Activated CD4-positive, alpha-beta T cell treated with anti-CD3 and anti-CD28 coated beads for 36 hours (primary cell): ENCODE measurements at regions not wholly inside any gene's neighbourhood (a gene's known extent, or its start where the extent isn't known, plus 50 kb on each side); places are given as distances from the start of the nearest gene placed in this dataset.
A peak's percentile ranks its signal among the peaks of the same experiment; 100 is the strongest.
"Not testable (repeated sequence)": the region's sequence is repeated elsewhere in the genome, so short reads cannot be mapped to it uniquely, and the experiment has no call there.

Experiments used
- ATAC-seq: fragments of 200-7000 bp; cut with Tn5 transposase; one replicate; pipeline ENCODE4 v1.10.0; 2021; ENCODE audit warnings: mild to moderate bottlenecking, moderate library complexity
- CTCF ChIA-PET: fragments of 350-600 bp; sonication (Branson Sonifier 250); formaldehyde crosslinking; loops from one replicate; lab custom pipeline; 2021; ENCODE audit warnings: antibody characterized with exemption; lab: Charles Lee
- POLR2A ChIA-PET: fragments of 350-600 bp; sonication (Branson Sonifier 250); formaldehyde crosslinking; loops from one replicate; lab custom pipeline; 2021; ENCODE audit warnings: antibody characterized with exemption, inconsistent platforms; lab: Charles Lee
- DNase-seq: peaks from one replicate; pipeline ENCODE4 v3.0.0-alpha.2; 2020
- H3K27ac Mint-ChIP-seq: one replicate; pipeline ENCODE4 v1.8.0; 2021; ENCODE audit warnings: mixed read lengths
- H3K27me3 Mint-ChIP-seq: one replicate; pipeline ENCODE4 v1.8.0; 2021; ENCODE audit warnings: mixed read lengths
- H3K36me3 Mint-ChIP-seq: one replicate; pipeline ENCODE4 v1.8.0; 2021; ENCODE audit warnings: low read depth, mixed read lengths
- H3K4me1 Mint-ChIP-seq: one replicate; pipeline ENCODE4 v1.8.0; 2021; ENCODE audit warnings: mixed read lengths
- H3K4me3 Mint-ChIP-seq: one replicate; pipeline ENCODE4 v1.8.0; 2021; ENCODE audit warnings: mild to moderate bottlenecking, moderate library complexity, mixed read lengths
- H3K9me3 Mint-ChIP-seq: one replicate; pipeline ENCODE4 v1.8.0; 2021; ENCODE audit warnings: low read depth, mixed read lengths
- intact Hi-C, 2 experiments: fragments of 100-400 bp; cut with DNase I in 1 of 2; cut with micrococcal nuclease in 1 of 2; formaldehyde crosslinking; loops; one replicate each; pipeline versions ENCODE4 v1.14.2 to v1.15.1; 2022 to 2024; cut with DNase I, micrococcal nuclease

GRCh38 chr4:20085156-20085555 lies 166.5 kb upstream of the SLIT2 start:
- intact Hi-C loops, result no loop called here
- ChIA-PET POLR2A (no interaction called here), CTCF (no interaction called here)
- H3K4me1 Mint-ChIP-seq, result no peaks in the 10 kb centered on the region
- H3K9me3 Mint-ChIP-seq, result no peaks in the 10 kb centered on the region
- peak; percentile 58 for ATAC-seq
- H3K27ac Mint-ChIP-seq, result no peak overlapping the region
- no peaks in the 10 kb centered on the region for H3K36me3 Mint-ChIP-seq
- no peak for DNase-seq
- no peaks in the 10 kb centered on the region for H3K27me3 Mint-ChIP-seq
- no peak overlapping the region for H3K4me3 Mint-ChIP-seq

GRCh38 chr4:20084488-20084887 lies 167.2 kb upstream of the SLIT2 start:
- H3K27me3 Mint-ChIP-seq, result no peaks in the 10 kb centered on the region
- intact Hi-C loops, result no loop called here
- H3K9me3 Mint-ChIP-seq, result no peaks in the 10 kb centered on the region
- POLR2A ChIA-PET, result no interaction called here
- ATAC-seq (peak; percentile 65), DNase-seq (peak; percentile 14)
- CTCF ChIA-PET, result no interaction called here
- no peak overlapping the region for H3K4me3 Mint-ChIP-seq
- H3K36me3 Mint-ChIP-seq, result no peaks in the 10 kb centered on the region
- H3K27ac Mint-ChIP-seq, result no peak overlapping the region
- no peaks in the 10 kb centered on the region for H3K4me1 Mint-ChIP-seq

- ChIA-PET POLR2A (no interaction called here), CTCF (no interaction called here)
- no peak for DNase-seq
- no peaks in the 10 kb centered on the region for H3K9me3 Mint-ChIP-seq
- H3K4me3 Mint-ChIP-seq, result no peak overlapping the region
- no peak overlapping the region for H3K27ac Mint-ChIP-seq
- ATAC-seq, result no peak
- no peaks in the 10 kb centered on the region for H3K27me3 Mint-ChIP-seq
- H3K4me1 Mint-ChIP-seq, result no peaks in the 10 kb centered on the region
- no peaks in the 10 kb centered on the region for H3K36me3 Mint-ChIP-seq
- intact Hi-C loops, result no loop called here
Observed at GRCh38 chr4:20078644-20079043, 173.1 kb upstream of the SLIT2 start.

- intact Hi-C loops, result no loop called here
- Mint-ChIP-seq H3K4me3 (no peak overlapping the region), H3K36me3 (no peaks in the 10 kb centered on the region), H3K27ac (no peak overlapping the region), H3K27me3 (no peaks in the 10 kb centered on the region), H3K4me1 (no peaks in the 10 kb centered on the region), H3K9me3 (no peaks in the 10 kb centered on the region)
- POLR2A ChIA-PET, result no interaction called here
- ATAC-seq (no peak), DNase-seq (no peak)
- CTCF ChIA-PET, result interaction anchor here (0.9 kb wide), 1 partner anchor 112 kb away, joined by 3 read pairs; no protein-coding TSS in a partner anchor
Observed at GRCh38 chr4:20075248-20075871, 176.3 kb upstream of the SLIT2 start.

- Mint-ChIP-seq H3K36me3 (no peaks in the 10 kb centered on the region), H3K4me1 (no peaks in the 10 kb centered on the region), H3K4me3 (no peak overlapping the region), H3K9me3 (no peaks in the 10 kb centered on the region), H3K27ac (no peak overlapping the region), H3K27me3 (no peaks in the 10 kb centered on the region)
- ATAC-seq (no peak), DNase-seq (no peak)
- intact Hi-C loops, result no loop called here
- ChIA-PET POLR2A (no interaction called here), CTCF (interaction anchor here (0.9 kb wide), 1 partner anchor 111 kb away, joined by 3 read pairs; no protein-coding TSS in a partner anchor)
Observed at GRCh38 chr4:20074450-20074849, 177.3 kb upstream of the SLIT2 start.

- ChIA-PET POLR2A (no interaction called here), CTCF (no interaction called here)
- H3K9me3 Mint-ChIP-seq, result peaks cover 12% of the 10 kb centered on the region
- H3K27me3 Mint-ChIP-seq, result no peaks in the 10 kb centered on the region
- no peaks in the 10 kb centered on the region for H3K4me1 Mint-ChIP-seq
- intact Hi-C loops, result no loop called here
- DNase-seq (no peak), ATAC-seq (no peak)
- H3K4me3 Mint-ChIP-seq, result no peak overlapping the region
- H3K27ac Mint-ChIP-seq, result no peak overlapping the region
- no peaks in the 10 kb centered on the region for H3K36me3 Mint-ChIP-seq
Observed at GRCh38 chr4:20065952-20066351, 185.8 kb upstream of the SLIT2 start.

GRCh38 chr4:20062857-20063256 lies 188.8 kb upstream of the SLIT2 start:
- intact Hi-C loops, H3K27me3 Mint-ChIP-seq, CTCF ChIA-PET, DNase-seq, H3K4me3 Mint-ChIP-seq, ATAC-seq, POLR2A ChIA-PET, H3K27ac Mint-ChIP-seq, H3K36me3 Mint-ChIP-seq, H3K4me1 Mint-ChIP-seq: not testable (repeated sequence)
- H3K9me3 Mint-ChIP-seq, result peaks cover 12% of the 10 kb centered on the region

- ChIA-PET POLR2A (no interaction called here), CTCF (no interaction called here)
- no peaks in the 10 kb centered on the region for H3K4me1 Mint-ChIP-seq
- H3K27ac Mint-ChIP-seq, result no peak overlapping the region
- DNase-seq, result no peak
- intact Hi-C loops, result no loop called here
- peaks cover 12% of the 10 kb centered on the region for H3K9me3 Mint-ChIP-seq
- H3K4me3 Mint-ChIP-seq, result no peak overlapping the region
- no peaks in the 10 kb centered on the region for H3K36me3 Mint-ChIP-seq
- no peak for ATAC-seq
- no peaks in the 10 kb centered on the region for H3K27me3 Mint-ChIP-seq
Observed at GRCh38 chr4:20062054-20062453, 189.7 kb upstream of the SLIT2 start.

- H3K4me3 Mint-ChIP-seq, result no peak overlapping the region
- DNase-seq (no peak), ATAC-seq (no peak)
- H3K27ac Mint-ChIP-seq, result no peak overlapping the region
- POLR2A ChIA-PET, result no interaction called here
- intact Hi-C loops, result no loop called here
- H3K9me3 Mint-ChIP-seq, result peaks cover 12% of the 10 kb centered on the region
- CTCF ChIA-PET, result no interaction called here
- no peaks in the 10 kb centered on the region for H3K4me1 Mint-ChIP-seq
- no peaks in the 10 kb centered on the region for H3K27me3 Mint-ChIP-seq
- H3K36me3 Mint-ChIP-seq, result no peaks in the 10 kb centered on the region
Observed at GRCh38 chr4:20050768-20051167, 200.9 kb upstream of the SLIT2 start.

- intact Hi-C loops, result no loop called here
- ATAC-seq (no peak), DNase-seq (no peak)
- Mint-ChIP-seq H3K9me3 (peaks cover 8% of the 10 kb centered on the region), H3K4me1 (no peaks in the 10 kb centered on the region), H3K36me3 (no peaks in the 10 kb centered on the region), H3K4me3 (no peak overlapping the region), H3K27me3 (no peaks in the 10 kb centered on the region), H3K27ac (no peak overlapping the region)
- ChIA-PET POLR2A (no interaction called here), CTCF (no interaction called here)
Observed at GRCh38 chr4:20049889-20050288, 201.8 kb upstream of the SLIT2 start.

- Mint-ChIP-seq H3K4me3 (no peak overlapping the region), H3K27me3 (no peaks in the 10 kb centered on the region), H3K9me3 (peaks cover 11% of the 10 kb centered on the region), H3K36me3 (no peaks in the 10 kb centered on the region), H3K4me1 (no peaks in the 10 kb centered on the region), H3K27ac (no peak overlapping the region)
- no peak for DNase-seq
- intact Hi-C loops, result no loop called here
- ChIA-PET CTCF (no interaction called here), POLR2A (no interaction called here)
- ATAC-seq, result no peak
Observed at GRCh38 chr4:20046931-20047677, 204.6 kb upstream of the SLIT2 start.

- H3K27me3 Mint-ChIP-seq, result no peaks in the 10 kb centered on the region
- intact Hi-C loops, result no loop called here
- no peak overlapping the region for H3K27ac Mint-ChIP-seq
- H3K9me3 Mint-ChIP-seq, result peaks cover 12% of the 10 kb centered on the region
- no peaks in the 10 kb centered on the region for H3K4me1 Mint-ChIP-seq
- DNase-seq (no peak), ATAC-seq (no peak)
- ChIA-PET POLR2A (no interaction called here), CTCF (no interaction called here)
- H3K4me3 Mint-ChIP-seq, result no peak overlapping the region
- H3K36me3 Mint-ChIP-seq, result no peaks in the 10 kb centered on the region
Observed at GRCh38 chr4:20046179-20046578, 205.5 kb upstream of the SLIT2 start.
